ENCODE measurements at regions not wholly inside any gene's neighbourhood (a gene's known extent, or its start where the extent isn't known, plus 50 kb on each side); places are given as distances from the start of the nearest gene placed in this dataset.

DNA sequence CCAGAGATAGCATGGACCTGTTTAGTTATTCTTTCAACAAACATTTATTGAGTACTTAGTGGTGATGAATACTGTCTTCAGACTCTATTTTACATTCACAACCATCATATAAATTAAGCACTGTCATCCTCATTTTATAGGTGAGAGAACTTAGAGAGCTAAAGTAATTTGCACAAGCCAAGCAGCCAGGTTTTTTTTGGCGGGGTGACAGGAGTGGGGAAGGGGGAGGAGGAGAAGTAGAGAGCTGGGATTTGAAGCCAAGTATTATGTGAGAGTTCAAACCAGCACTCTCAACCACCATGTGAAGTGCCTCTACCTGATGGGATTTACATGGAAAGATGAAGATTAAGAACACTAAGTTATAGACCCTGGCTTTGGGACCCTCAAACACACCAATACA is 547.4 kb upstream of the IL12A start:
- no peaks in the 10 kb centered on the region for H3K4me1 Mint-ChIP-seq (ENCODE audit: low read depth)

DNA sequence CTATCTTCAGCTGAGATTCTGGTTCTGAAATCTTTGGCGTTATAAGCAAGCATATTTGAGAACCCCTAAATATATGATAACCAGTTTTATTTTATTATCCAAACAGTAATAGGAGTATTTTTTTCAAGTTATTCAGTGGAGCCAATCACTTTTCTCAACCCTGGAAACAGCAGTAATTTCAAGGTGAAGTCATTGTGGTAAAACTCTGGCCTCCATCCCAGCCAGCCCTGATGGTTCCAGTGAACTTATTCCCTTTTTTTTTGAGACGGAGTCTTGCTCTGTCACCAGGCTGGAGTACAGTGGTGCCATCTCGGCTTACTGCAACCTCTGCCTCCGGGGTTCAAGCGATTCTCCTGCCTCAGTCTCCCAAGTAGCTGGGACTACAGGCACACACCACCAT is 545.4 kb upstream of the IL12A start:
- Mint-ChIP-seq H3K4me3 (no peak overlapping the region), H3K27ac (no peak overlapping the region), H3K9me3 (peaks cover 26% of the 10 kb centered on the region), H3K4me1 (ENCODE audit: low read depth) (no peaks in the 10 kb centered on the region), H3K27me3 (no peaks in the 10 kb centered on the region), H3K36me3 (ENCODE audit: low read depth) (no peaks in the 10 kb centered on the region)
- intact Hi-C loops (cut with micrococcal nuclease): no loop called here

More for the DNA sequence above, 547.4 kb upstream of the IL12A start:
- H3K27me3 Mint-ChIP-seq: no peaks in the 10 kb centered on the region
- intact Hi-C loops (cut with micrococcal nuclease): no loop called here
- no peak overlapping the region for H3K4me3 Mint-ChIP-seq
- H3K36me3 Mint-ChIP-seq (ENCODE audit: low read depth): no peaks in the 10 kb centered on the region
- peaks cover 26% of the 10 kb centered on the region for H3K9me3 Mint-ChIP-seq
- H3K27ac Mint-ChIP-seq: no peak overlapping the region

DNA sequence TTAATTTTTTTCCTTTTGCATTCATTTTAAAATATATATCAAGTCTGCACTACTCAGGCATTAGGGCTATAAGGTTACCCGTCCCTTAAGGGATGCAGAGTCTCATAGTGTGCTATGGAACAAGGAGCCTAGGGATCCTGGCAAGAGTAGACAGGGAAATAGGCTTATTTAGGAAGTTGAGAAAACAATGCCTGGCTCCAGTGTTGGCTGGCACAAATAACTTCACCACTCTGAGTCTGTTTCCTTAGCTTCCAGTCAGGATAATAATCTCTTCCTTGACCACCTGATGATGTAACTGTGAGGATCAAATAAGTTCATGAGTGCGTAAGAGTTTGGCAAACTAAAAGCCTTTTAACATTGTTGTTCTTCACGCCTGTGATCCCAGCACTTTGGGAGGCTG is 540.8 kb upstream of the IL12A start:
- Mint-ChIP-seq H3K4me1 (ENCODE audit: low read depth) (no peaks in the 10 kb centered on the region), H3K36me3 (ENCODE audit: low read depth) (no peaks in the 10 kb centered on the region), H3K27ac (no peak overlapping the region), H3K4me3 (no peak overlapping the region), H3K9me3 (peaks cover 15% of the 10 kb centered on the region), H3K27me3 (no peaks in the 10 kb centered on the region)
- intact Hi-C loops (cut with micrococcal nuclease): no loop called here

DNA sequence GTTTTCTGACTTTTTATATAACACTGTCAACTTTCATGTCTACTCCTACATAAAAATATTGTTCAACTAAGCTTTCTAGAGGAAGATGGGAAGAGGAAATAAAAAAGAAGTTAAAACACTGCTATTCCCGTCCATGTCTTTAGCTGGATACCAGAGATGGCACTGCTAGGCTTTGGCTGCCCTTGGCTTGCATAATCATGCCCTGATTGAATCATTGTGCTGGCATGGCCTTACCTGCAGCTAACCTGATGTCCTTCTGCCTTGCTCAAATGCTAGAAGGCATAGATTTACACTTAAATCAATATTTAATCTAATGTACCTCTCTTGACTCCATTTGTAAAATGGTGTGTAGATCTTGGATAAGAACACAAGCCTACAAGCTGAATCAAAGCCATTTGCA is 539.7 kb upstream of the IL12A start:
- Mint-ChIP-seq H3K27me3 (no peaks in the 10 kb centered on the region), H3K27ac (no peak overlapping the region), H3K9me3 (peaks cover 11% of the 10 kb centered on the region), H3K4me3 (no peak overlapping the region), H3K36me3 (ENCODE audit: low read depth) (no peaks in the 10 kb centered on the region), H3K4me1 (ENCODE audit: low read depth) (no peaks in the 10 kb centered on the region)
- intact Hi-C loops (cut with micrococcal nuclease): no loop called here

DNA sequence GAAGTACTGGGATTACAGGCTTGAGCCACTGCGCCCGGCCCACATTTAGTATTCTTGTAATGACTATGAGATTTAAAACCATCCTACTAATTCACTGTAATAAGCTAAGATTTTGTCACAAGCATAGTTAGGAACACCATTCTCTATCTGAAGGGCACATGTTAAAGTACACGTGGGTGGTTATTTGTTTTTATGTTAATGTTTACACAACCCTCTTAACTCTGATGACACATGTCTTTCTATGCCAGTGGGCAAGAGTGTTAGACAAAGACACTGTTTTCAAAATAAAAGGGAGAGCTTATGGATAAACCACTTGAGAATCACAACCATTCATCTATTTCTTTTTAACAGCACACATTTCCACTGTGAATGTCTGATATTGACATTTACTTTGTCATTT is 537.6 kb upstream of the IL12A start:
- intact Hi-C loops (cut with micrococcal nuclease): no loop called here
- Mint-ChIP-seq H3K27ac (no peak overlapping the region), H3K9me3 (no peaks in the 10 kb centered on the region), H3K27me3 (no peaks in the 10 kb centered on the region), H3K4me3 (no peak overlapping the region), H3K36me3 (ENCODE audit: low read depth) (no peaks in the 10 kb centered on the region), H3K4me1 (ENCODE audit: low read depth) (no peaks in the 10 kb centered on the region)

DNA sequence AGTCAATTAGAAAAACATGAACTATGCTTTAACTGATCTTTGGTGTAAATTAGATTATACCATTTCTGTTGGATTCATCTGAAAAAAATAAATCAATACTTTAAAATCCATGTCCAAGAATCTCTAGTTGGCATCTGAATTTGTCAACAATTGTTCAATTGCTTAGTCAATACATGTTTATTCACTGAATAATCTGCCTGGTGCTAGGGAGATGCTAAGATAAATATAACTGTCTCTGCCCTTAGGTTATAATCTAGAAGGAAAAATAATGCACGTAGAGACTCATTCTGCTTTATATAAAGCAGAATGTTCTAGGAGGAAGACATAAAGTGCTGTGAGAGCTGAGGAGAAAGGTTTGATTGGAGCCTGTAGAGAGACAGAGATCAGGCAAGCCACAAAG is 537.2 kb upstream of the IL12A start:
- intact Hi-C loops (cut with micrococcal nuclease): no loop called here
- Mint-ChIP-seq H3K27me3 (no peaks in the 10 kb centered on the region), H3K36me3 (ENCODE audit: low read depth) (no peaks in the 10 kb centered on the region), H3K4me3 (no peak overlapping the region), H3K9me3 (no peaks in the 10 kb centered on the region), H3K27ac (no peak overlapping the region), H3K4me1 (ENCODE audit: low read depth) (no peaks in the 10 kb centered on the region)

DNA sequence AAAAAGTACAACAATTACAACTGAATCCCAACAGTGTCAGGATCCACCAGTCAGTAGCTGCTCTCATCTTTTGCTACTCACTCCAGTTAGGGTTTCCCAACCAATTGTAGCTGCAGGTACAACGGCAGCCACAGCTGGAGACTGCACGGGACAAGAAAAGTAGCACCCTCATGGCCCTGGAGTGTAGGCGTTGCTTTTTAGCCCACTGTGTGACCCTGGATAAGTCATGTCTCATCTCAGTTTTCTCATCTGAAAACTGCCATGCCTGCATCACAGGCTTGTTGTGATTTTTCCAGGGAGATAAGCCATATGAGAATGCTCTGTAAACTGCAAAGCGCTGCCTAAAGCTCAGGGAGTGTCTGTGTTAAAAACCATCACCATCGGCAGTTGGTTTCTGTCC is 535.6 kb upstream of the IL12A start:
- H3K36me3 Mint-ChIP-seq (ENCODE audit: low read depth): no peaks in the 10 kb centered on the region
- H3K4me3 Mint-ChIP-seq: no peak overlapping the region
- H3K4me1 Mint-ChIP-seq (ENCODE audit: low read depth): no peaks in the 10 kb centered on the region
- intact Hi-C loops (cut with micrococcal nuclease): no loop called here
- no peak overlapping the region for H3K27ac Mint-ChIP-seq
- H3K9me3 Mint-ChIP-seq: no peaks in the 10 kb centered on the region
- no peaks in the 10 kb centered on the region for H3K27me3 Mint-ChIP-seq

DNA sequence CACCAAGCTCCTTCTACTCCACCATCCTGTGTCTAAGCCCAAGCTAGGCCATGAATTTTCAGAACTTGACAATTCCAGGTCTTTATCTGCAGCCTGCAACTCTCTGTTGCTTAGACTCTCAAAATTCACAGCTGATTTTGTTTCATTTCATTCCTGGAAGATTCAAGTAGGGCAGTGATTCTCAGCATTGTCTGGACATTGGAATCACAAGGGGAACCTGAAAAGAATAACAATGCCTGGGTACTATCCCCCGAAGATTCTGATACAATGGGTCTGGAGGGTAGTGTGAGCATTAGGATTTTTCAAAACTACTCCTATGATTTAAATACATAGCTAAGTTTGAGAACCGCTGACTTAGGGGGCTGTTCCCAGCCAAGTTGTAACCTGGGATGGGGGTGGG is 534.7 kb upstream of the IL12A start:
- no peaks in the 10 kb centered on the region for H3K4me1 Mint-ChIP-seq (ENCODE audit: low read depth)

DNA sequence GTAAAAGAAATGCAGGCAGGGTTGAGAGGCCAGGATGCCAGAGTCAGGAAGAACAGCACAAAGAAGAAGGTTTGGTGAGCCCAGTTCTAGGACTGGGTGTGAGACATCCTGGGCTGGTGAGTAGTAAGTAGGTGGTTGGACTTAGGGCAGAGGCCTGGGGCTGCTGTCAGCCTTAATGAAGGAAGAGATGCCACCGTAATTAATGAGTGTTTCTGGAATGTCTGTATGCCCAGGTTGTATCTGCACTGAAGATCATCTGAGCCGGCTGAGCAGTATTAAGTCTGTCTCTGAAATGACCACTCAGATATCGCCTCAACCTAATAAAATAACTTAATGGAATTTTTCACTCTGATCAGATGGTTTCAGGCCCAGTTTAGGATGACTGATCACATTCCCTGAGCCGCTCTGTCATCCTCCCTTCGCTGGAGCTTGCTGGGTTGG is 532.9 kb upstream of the IL12A start:
- Mint-ChIP-seq H3K4me1 (ENCODE audit: low read depth) (no peaks in the 10 kb centered on the region), H3K27ac (no peak overlapping the region), H3K9me3 (no peaks in the 10 kb centered on the region), H3K36me3 (ENCODE audit: low read depth) (no peaks in the 10 kb centered on the region), H3K27me3 (no peaks in the 10 kb centered on the region), H3K4me3 (no peak overlapping the region)
- intact Hi-C loops (cut with micrococcal nuclease): no loop called here

More for the DNA sequence above, 534.7 kb upstream of the IL12A start:
- Mint-ChIP-seq H3K36me3 (ENCODE audit: low read depth) (no peaks in the 10 kb centered on the region), H3K27ac (no peak overlapping the region), H3K4me3 (no peak overlapping the region), H3K9me3 (no peaks in the 10 kb centered on the region), H3K27me3 (no peaks in the 10 kb centered on the region)
- intact Hi-C loops (cut with micrococcal nuclease): no loop called here

DNA sequence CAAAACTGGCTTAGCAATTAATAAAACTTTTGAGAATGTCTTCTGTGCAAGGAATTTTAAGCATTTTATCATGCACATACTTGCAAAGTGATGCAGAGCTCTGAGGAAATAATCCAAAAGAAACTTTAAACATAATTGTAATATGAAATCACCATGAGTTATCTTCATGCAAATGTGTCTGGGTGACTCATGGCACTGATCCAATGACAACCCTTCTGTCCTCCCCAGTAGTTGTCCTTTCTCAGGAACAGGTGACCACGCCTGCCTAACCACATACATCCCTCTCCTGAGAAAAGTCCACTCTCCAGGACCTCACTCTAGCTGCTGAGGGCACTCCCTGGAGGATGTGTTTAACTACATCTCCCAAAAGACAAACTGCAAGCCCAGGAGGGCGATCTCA is 530.6 kb upstream of the IL12A start:
- Mint-ChIP-seq H3K4me1 (ENCODE audit: low read depth) (no peaks in the 10 kb centered on the region), H3K9me3 (no peaks in the 10 kb centered on the region), H3K4me3 (no peak overlapping the region), H3K27ac (no peak overlapping the region), H3K36me3 (ENCODE audit: low read depth) (no peaks in the 10 kb centered on the region), H3K27me3 (no peaks in the 10 kb centered on the region)
- intact Hi-C loops (cut with micrococcal nuclease): no loop called here

DNA sequence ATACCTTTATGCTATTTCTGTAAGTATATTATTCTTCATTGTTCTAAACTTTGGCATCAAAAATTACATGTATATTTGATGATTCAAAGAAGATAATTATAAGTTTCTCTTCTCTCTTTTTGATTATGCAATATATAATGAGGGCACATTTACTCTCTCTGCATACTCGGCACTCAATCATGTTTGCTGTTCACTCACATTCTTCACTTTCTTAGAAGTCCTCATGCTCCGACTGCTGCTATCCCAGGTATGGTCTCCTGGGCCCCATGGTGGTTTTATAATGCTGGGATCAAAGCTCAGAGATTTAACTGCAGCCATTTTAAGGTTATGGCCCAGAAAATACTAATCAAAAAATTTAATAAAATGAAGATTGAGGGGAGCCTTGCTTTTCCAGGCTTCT is 529.7 kb upstream of the IL12A start:
- Mint-ChIP-seq H3K36me3 (ENCODE audit: low read depth) (no peaks in the 10 kb centered on the region), H3K9me3 (no peaks in the 10 kb centered on the region), H3K4me1 (ENCODE audit: low read depth) (no peaks in the 10 kb centered on the region), H3K4me3 (no peak overlapping the region), H3K27ac (no peak overlapping the region), H3K27me3 (no peaks in the 10 kb centered on the region)
- intact Hi-C loops (cut with micrococcal nuclease): no loop called here

DNA sequence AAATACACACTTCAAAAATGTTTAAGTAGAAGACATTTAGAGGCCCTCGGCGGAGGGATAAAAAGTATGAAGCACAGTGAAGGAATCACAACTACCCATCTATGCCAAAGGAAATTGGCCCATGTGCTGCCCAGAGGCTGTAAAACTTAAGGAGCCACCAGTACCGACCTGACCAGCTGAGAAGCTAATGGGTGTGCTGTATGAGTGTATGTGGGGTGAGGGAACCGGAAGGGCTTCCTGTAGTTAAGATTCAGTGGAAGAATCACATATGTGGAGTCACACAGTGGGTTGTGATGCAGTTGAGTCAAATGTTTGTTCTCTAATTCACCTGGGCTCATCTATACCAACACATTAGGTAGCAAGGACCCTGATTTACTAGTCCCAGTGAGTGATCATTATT is 516.0 kb upstream of the IL12A start:
- no peak overlapping the region for H3K4me3 Mint-ChIP-seq
- H3K27me3 Mint-ChIP-seq: no peaks in the 10 kb centered on the region
- no peaks in the 10 kb centered on the region for H3K4me1 Mint-ChIP-seq (ENCODE audit: low read depth)
- no peak overlapping the region for H3K27ac Mint-ChIP-seq
- no peaks in the 10 kb centered on the region for H3K36me3 Mint-ChIP-seq (ENCODE audit: low read depth)
- H3K9me3 Mint-ChIP-seq: no peaks in the 10 kb centered on the region
- intact Hi-C loops (cut with micrococcal nuclease): no loop called here

DNA sequence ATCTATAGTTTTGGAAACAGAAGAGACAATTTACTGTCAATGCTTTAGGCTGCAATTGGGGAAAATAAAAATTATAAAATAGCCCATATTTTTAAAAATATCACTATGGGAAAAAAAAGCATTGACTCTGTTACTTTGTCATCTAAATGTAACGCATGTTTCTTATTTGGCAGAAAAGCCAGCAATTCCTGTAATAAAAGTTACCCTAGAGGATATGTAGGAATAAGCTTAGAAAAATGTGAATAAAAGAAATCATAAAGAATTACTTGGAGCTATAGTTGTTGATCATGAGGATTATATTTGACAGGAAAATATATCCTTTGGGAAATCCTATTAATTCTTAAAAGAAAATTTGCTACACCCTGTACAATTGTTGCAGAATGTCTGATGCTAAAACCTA is 515.4 kb upstream of the IL12A start:
- Mint-ChIP-seq H3K27ac (no peak overlapping the region), H3K4me1 (ENCODE audit: low read depth) (no peaks in the 10 kb centered on the region), H3K4me3 (no peak overlapping the region), H3K27me3 (no peaks in the 10 kb centered on the region), H3K36me3 (ENCODE audit: low read depth) (no peaks in the 10 kb centered on the region), H3K9me3 (no peaks in the 10 kb centered on the region)
- intact Hi-C loops (cut with micrococcal nuclease): no loop called here

DNA sequence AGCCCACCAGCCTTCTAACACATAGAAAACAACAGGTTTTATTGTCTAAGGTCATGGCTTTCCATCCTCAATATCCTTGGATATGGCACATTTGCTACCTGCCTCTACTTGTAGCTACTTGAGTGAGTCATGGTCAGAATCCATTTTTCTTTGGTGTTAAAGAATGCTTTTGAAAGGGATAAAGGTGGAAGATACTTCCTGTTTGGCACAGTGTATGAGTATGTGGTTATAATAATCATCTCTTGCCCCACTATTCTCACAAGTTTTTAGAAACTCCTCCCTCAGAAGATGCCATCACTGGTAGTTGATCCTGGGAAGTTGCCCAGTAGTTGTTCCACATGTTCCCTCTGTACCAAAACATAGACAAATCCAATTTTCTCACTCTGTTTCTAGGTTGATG is 508.6 kb upstream of the IL12A start:
- no peaks in the 10 kb centered on the region for H3K4me1 Mint-ChIP-seq (ENCODE audit: low read depth)
- intact Hi-C loops (cut with micrococcal nuclease): no loop called here
- no peak overlapping the region for H3K4me3 Mint-ChIP-seq
- H3K36me3 Mint-ChIP-seq (ENCODE audit: low read depth): no peaks in the 10 kb centered on the region
- peaks cover 6% of the 10 kb centered on the region for H3K9me3 Mint-ChIP-seq
- H3K27ac Mint-ChIP-seq: no peak overlapping the region
- H3K27me3 Mint-ChIP-seq: no peaks in the 10 kb centered on the region

DNA sequence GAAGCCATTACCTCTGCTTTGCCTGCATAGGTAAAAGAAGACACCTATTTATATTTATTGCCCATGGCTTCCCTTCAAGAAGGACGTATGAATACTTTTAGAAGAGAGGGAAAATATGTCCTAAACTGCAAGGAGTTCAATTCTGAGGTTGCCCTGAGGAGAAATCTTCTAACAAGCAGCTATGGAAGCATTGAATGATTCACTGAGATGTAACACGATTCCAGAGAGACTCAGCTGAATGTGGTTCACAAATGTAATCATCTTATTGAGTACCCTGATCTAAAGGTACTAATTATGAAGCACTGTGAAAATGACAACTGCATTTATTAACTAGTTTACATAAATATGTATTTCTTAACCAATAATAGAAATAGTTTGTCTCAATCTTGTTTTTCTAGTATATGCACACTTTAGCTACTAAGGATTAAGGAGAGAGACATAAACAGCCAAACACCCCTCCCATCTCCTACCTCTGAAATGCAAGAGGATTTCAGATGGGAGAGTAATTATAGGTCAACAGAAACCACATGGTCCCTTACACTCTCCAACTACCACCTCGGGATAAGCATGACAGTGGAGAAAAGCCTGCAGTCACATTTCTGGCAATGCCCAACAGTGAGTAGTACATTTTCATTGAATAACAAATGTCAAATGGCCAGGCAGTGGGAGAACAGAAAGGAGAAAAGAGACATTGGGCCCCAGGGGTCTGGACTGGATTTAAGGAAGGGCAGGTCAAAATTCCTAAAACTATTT is 506.2 kb upstream of the IL12A start:
- intact Hi-C loops (cut with micrococcal nuclease): no loop called here
- Mint-ChIP-seq H3K27ac (no peak overlapping the region), H3K36me3 (ENCODE audit: low read depth) (no peaks in the 10 kb centered on the region)

More for the DNA sequence above, 506.2 kb upstream of the IL12A start:
- H3K27me3 Mint-ChIP-seq: no peaks in the 10 kb centered on the region
- no peaks in the 10 kb centered on the region for H3K4me1 Mint-ChIP-seq (ENCODE audit: low read depth)
- no peak overlapping the region for H3K4me3 Mint-ChIP-seq
- peaks cover 6% of the 10 kb centered on the region for H3K9me3 Mint-ChIP-seq

Data from dendritic cell treated with granulocyte-macrophage colony-stimulating factor and Interleukin-4, amounts not matched to agents 40 ng/mL and 50 ng/mL, for 4 days (primary cell).